K562 (cell line): ENCODE measurements at regions not wholly inside any gene's neighbourhood (a gene's known extent, or its start where the extent isn't known, plus 50 kb on each side); places are given as distances from the start of the nearest gene placed in this dataset.

Source experiments
- ATAC-seq: fragments of 200-7000 bp; cut with Tn5 transposase; 3 replicates; pipeline ENCODE4 v1.9.1; 2020; ENCODE audit warnings: moderate library complexity
- BruUV-seq: library from RNA; stranded (reverse); fragments of 400-500 nt; replicated peaks from 2 replicates; lab custom pipeline; 2021; lab: Mats Ljungman, UMichigan
- CTCF ChIA-PET: fragments of 300-600 bp; formaldehyde crosslinking; extraction: SDS; loops from one replicate; lab custom pipeline; 2021; ENCODE audit warnings: low intra/inter-chr PET ratio; lab: Yijun Ruan, JAX
- POLR2A ChIA-PET: fragments of 300-600, 350-650 bp; sonication (Branson Sonifier 250); formaldehyde crosslinking; extraction: SDS; loops from one replicate; lab custom pipeline; 2021; ENCODE audit warnings: antibody characterized with exemption, inconsistent platforms; lab: Yijun Ruan, JAX
- DNase-seq, 4 experiments: peaks; one replicate each; pipeline versions ENCODE4 v3.0.0 to v3.0.0-alpha.2; 2011 to 2018; ENCODE audit warnings: low spot score in 3 of 4, mixed read lengths in 3 of 4; ENCODE audit errors: extremely low read depth in 1 of 4
- FAIRE-seq: peaks from 2 replicates; lab custom pipeline; 2011; peaks lifted over from hg19 to GRCh38; lab: Jason Lieb, UNC
- H2AFZ ChIP-seq: 2 replicates; pipeline ENCODE4 v1.6.0; 2011; ENCODE audit warnings: low read depth, low read length, control low read depth, inconsistent platforms
- H3K27ac ChIP-seq: fragments of 200-600 bp; 3 replicates; pipeline ENCODE4 v1.8.0; 2011; ENCODE audit warnings: low read depth, mild to moderate bottlenecking, control low read depth, inconsistent platforms, low read length, moderate library complexity, mixed read lengths; ENCODE audit errors: extremely low read depth
- H3K27me3 ChIP-seq, 2 experiments: fragments of 300-600 bp in 1 of 2; 2 replicates in 1 of 2; 3 replicates in 1 of 2; pipeline versions ENCODE4 v1.6.0 to v1.8.0; 2011; ENCODE audit warnings: inconsistent platforms in 2 of 2, low read length in 2 of 2, mild to moderate bottlenecking in 1 of 2, mixed read lengths in 1 of 2, moderate library complexity in 1 of 2; ENCODE audit not compliant: control insufficient read depth in 2 of 2, insufficient read depth in 2 of 2
- H3K36me3 ChIP-seq: fragments of 300-600 bp; 3 replicates; pipeline ENCODE4 v1.8.0; 2011; ENCODE audit warnings: mild to moderate bottlenecking, low read length, inconsistent platforms; ENCODE audit not compliant: control insufficient read depth, insufficient read depth
- H3K4me1 ChIP-seq, 2 experiments: fragments of 200-600 bp in 1 of 2; replicated peaks in 1 of 2; 2 replicates in 1 of 2; 3 replicates in 1 of 2; pipeline versions ENCODE4 v1.5.1 to v1.8.0; 2011; ENCODE audit warnings: inconsistent platforms in 2 of 2, low read length in 2 of 2, mild to moderate bottlenecking in 1 of 2, mixed read lengths in 1 of 2, moderate library complexity in 1 of 2; ENCODE audit not compliant: control insufficient read depth in 2 of 2, insufficient read depth in 2 of 2
- H3K4me2 ChIP-seq: 2 replicates; pipeline ENCODE4 v1.6.1; 2011; ENCODE audit warnings: low read length, control low read depth, inconsistent platforms, mixed read lengths; ENCODE audit not compliant: insufficient read depth
- H3K4me3 ChIP-seq: fragments of 200-600 bp; sonication (generic), shearing (Covaris generic); 2 replicates; pipeline ENCODE4 v1.5.1; 2016; ENCODE audit warnings: control low read depth, inconsistent platforms
- H3K79me2 ChIP-seq: fragments of 200-600 bp; 3 replicates; pipeline ENCODE4 v1.8.0; 2011; ENCODE audit warnings: low read length, inconsistent platforms; ENCODE audit not compliant: control insufficient read depth, insufficient read depth
- H3K9ac ChIP-seq, 2 experiments: 2 replicates each; pipeline versions ENCODE4 v1.6.0 to v1.6.1; 2011; ENCODE audit warnings: low read depth in 2 of 2, low read length in 2 of 2, control low read depth in 1 of 2, inconsistent platforms in 1 of 2, mild to moderate bottlenecking in 1 of 2, mixed read lengths in 1 of 2; ENCODE audit not compliant: insufficient read depth in 1 of 2
- H3K9me1 ChIP-seq: one replicate; pipeline ENCODE4 v1.6.0; 2011; ENCODE audit warnings: inconsistent platforms, mild to moderate bottlenecking, low read length, moderate library complexity; ENCODE audit not compliant: control insufficient read depth, insufficient read depth
- H3K9me3 ChIP-seq: replicated peaks from 2 replicates; pipeline ENCODE4 v1.5.1; 2011; ENCODE audit warnings: low read depth, low read length, inconsistent platforms; ENCODE audit not compliant: control insufficient read depth, insufficient read depth
- H4K20me1 ChIP-seq: replicated peaks from 2 replicates; pipeline ENCODE4 v1.6.1; 2011; ENCODE audit warnings: low read length, inconsistent platforms, mixed read lengths; ENCODE audit not compliant: control insufficient read depth, insufficient read depth
- CGGBP1 ChIP-seq: fragments of 250-450 bp; sonication (Bioruptor Pico); IDR thresholded peaks from 2 replicates; pipeline ENCODE4 v1.9.0; 2021; ENCODE audit warnings: mild to moderate bottlenecking
- DMBX1 ChIP-seq: fragments of 250-450 bp; sonication (Bioruptor Pico); IDR thresholded peaks from 2 replicates; pipeline ENCODE4 v1.8.0; 2022; ENCODE audit warnings: inconsistent platforms, mild to moderate bottlenecking, moderate library complexity, borderline replicate concordance
- ERF ChIP-seq: fragments of 450-650 bp; formaldehyde crosslinking; IDR thresholded peaks from 2 replicates; pipeline ENCODE4 v1.4.0; 2020; ENCODE audit warnings: mild to moderate bottlenecking, mixed read lengths
- ETS1 ChIP-seq: conservative IDR thresholded peaks from 2 replicates; pipeline ENCODE4 v1.6.1; 2011; ENCODE audit warnings: low read depth, mild to moderate bottlenecking, low read length; ENCODE audit not compliant: control insufficient read depth
- GATA2 ChIP-seq: sonication (generic); formaldehyde crosslinking; IDR thresholded peaks from 2 replicates; pipeline ENCODE4 v1.4.0; 2020; ENCODE audit warnings: mild to moderate bottlenecking, missing genetic modification reagents
- KDM4B ChIP-seq, 2 experiments: fragments of 450-650 bp in 1 of 2; sonication (generic) in 1 of 2; IDR thresholded peaks; 2 replicates each; pipeline ENCODE4 v1.6.1; 2016 to 2017; ENCODE audit warnings: borderline replicate concordance in 2 of 2, antibody characterized with exemption in 1 of 2, low read depth in 1 of 2, mild to moderate bottlenecking in 1 of 2
- KHSRP ChIP-seq: fragments of 450-650 bp; IDR thresholded peaks from 2 replicates; pipeline ENCODE4 v1.6.1; 2017
- NFXL1 ChIP-seq: fragments of 450-650 bp; formaldehyde crosslinking; IDR thresholded peaks from 2 replicates; pipeline ENCODE4 v1.4.0; 2021; ENCODE audit warnings: mild to moderate bottlenecking
- NR2F6 ChIP-seq: fragments of 450-650 bp; formaldehyde crosslinking; IDR thresholded peaks from 2 replicates; pipeline ENCODE4 v1.4.0; 2020; ENCODE audit warnings: mild to moderate bottlenecking
- SMARCA5 ChIP-seq: fragments of 450-650 bp; IDR thresholded peaks from 2 replicates; pipeline ENCODE4 v1.6.1; 2016
- TFAP4 ChIP-seq: sonication (generic); formaldehyde crosslinking; IDR thresholded peaks from 2 replicates; pipeline ENCODE4 v1.8.0; 2022; ENCODE audit warnings: missing genetic modification reagents, mild to moderate bottlenecking, moderate library complexity, borderline replicate concordance
- TRIM28 ChIP-seq: fragments of 450-650 bp; IDR thresholded peaks from 2 replicates; pipeline ENCODE4 v1.6.1; 2017
- WGBS: fragments of 100-300 bp; shearing (Covaris generic); methylation state at CpG from one replicate; pipeline ENCODE4 v1.1.6; 2016; ENCODE audit warnings: low coverage, mixed read lengths; ENCODE audit not compliant: insufficient coverage; ENCODE audit errors: missing lambda C conversion rate; 5-methylcytosine and 5-hydroxymethylcytosine counted together
- in situ Hi-C: fragments of 300-500 bp; cut with MboI; formaldehyde crosslinking; loops from 4 replicates; pipeline ENCODE4 v1.15.0; 2018; ENCODE audit warnings: inconsistent platforms, mixed read lengths
- intact Hi-C: fragments of 100-400 bp; cut with micrococcal nuclease; formaldehyde crosslinking; loops from 2 replicates; pipeline ENCODE4 v1.14.2; 2022

GRCh38 chr5:84688566-84688965 is 303.9 kb upstream of the EDIL3 start:
- Histone ChIP-seq H3K9ac (no peak overlapping the region), H4K20me1 (no peaks in the 10 kb centered on the region), H3K27ac (no peak overlapping the region), H3K9me1 (no peaks in the 10 kb centered on the region), H3K4me2 (no peak overlapping the region), H2AFZ (no peak overlapping the region), H3K79me2 (no peaks in the 10 kb centered on the region), H3K36me3 (no peaks in the 10 kb centered on the region), H3K4me1 (no peaks in the 10 kb centered on the region), H3K27me3 (no peaks in the 10 kb centered on the region), H3K4me3 (no peak overlapping the region), H3K9me3 (no peaks in the 10 kb centered on the region)
- CTCF ChIA-PET: no interaction called here
- POLR2A ChIA-PET: no interaction called here
- TF ChIP-seq ETS1 (no peak), DMBX1 (CRISPR knock-in tag) (no peak), KDM4B (IDR thresholded peaks at IDR 0.05; ENCODE audit: borderline replicate concordance in 2 of 2, low read depth in 1 of 2) (no peak), KHSRP (no peak), GATA2 (CRISPR knock-in tag) (no peak), NR2F6 (CRISPR knock-in tag) (no peak), NFXL1 (no peak), CGGBP1 (CRISPR knock-in tag) (no peak), SMARCA5 (no peak), TRIM28 (no peak), ERF (CRISPR knock-in tag) (no peak), TFAP4 (CRISPR knock-in tag) (no peak)
- WGBS: 0% methylated on average over 3 of the region's 3 CpGs
- in situ Hi-C loops: no loop called here
- no peak for DNase-seq
- intact Hi-C loops: no loop called here
- no peak for ATAC-seq
- no peak for FAIRE-seq
- no TSS peak for BruUV-seq
